ENCODE measurements at regions not wholly inside any gene's neighbourhood (a gene's known extent, or its start where the extent isn't known, plus 50 kb on each side); places are given as distances from the start of the nearest gene placed in this dataset.

- TF ChIP-seq, protein P1, sequence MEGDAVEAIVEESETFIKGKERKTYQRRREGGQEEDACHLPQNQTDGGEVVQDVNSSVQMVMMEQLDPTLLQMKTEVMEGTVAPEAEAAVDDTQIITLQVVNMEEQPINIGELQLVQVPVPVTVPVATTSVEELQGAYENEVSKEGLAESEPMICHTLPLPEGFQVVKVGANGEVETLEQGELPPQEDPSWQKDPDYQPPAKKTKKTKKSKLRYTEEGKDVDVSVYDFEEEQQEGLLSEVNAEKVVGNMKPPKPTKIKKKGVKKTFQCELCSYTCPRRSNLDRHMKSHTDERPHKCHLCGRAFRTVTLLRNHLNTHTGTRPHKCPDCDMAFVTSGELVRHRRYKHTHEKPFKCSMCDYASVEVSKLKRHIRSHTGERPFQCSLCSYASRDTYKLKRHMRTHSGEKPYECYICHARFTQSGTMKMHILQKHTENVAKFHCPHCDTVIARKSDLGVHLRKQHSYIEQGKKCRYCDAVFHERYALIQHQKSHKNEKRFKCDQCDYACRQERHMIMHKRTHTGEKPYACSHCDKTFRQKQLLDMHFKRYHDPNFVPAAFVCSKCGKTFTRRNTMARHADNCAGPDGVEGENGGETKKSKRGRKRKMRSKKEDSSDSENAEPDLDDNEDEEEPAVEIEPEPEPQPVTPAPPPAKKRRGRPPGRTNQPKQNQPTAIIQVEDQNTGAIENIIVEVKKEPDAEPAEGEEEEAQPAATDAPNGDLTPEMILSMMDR (IDR thresholded peaks at IDR 0.05; ENCODE audit: insufficient read depth, low read length, missing control alignments) = no peak
- no peak for DNase-seq (ENCODE audit: low read depth, low spot score)
- ChIA-PET POLR2A (no interaction called here), CTCF (interaction anchor here (0.9 to 6.5 kb wide), 7 partner anchors 16 to 900 kb away, joined by 3 to 99 read pairs (median 4); no protein-coding TSS in a partner anchor)
- H3K4me3 ChIP-seq (ENCODE audit: low read depth, low read length) = no peak overlapping the region
Observed at GRCh38 chr7:17682586-17682985, 257.7 kb downstream of the SNX13 start.

DNA sequence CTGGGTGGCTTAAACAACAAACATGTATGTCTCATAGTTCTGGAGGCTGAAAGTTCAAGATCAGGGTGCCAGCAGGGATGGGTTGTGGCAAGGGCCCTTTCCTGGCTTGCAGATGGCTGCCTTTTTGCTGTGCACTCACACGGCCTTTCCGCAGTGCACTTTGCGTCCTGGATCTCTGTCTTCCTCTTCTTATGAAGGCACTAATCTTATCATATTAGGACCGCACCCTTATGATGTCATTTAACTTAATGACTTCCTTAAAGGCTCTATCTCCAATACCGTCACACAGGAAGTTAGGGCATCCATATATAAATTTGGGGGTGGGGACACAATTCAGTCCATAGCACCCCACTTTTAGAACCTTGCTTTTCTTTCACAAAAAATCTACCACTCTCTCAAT is 255.2 kb downstream of the SNX13 start:
- no peak for DNase-seq (ENCODE audit: low read depth, low spot score)
- no peak overlapping the region for H3K4me3 ChIP-seq (ENCODE audit: low read depth, low read length)
- CTCF ChIA-PET = interaction anchor here (6.5 kb wide), 1 partner anchor 660 kb away, joined by 99 read pairs; no protein-coding TSS in a partner anchor
- POLR2A ChIA-PET = no interaction called here
- TF ChIP-seq, protein P1 (IDR thresholded peaks at IDR 0.05; ENCODE audit: insufficient read depth, low read length, missing control alignments) = no peak

GRCh38 chr7:17687361-17687760 is 252.9 kb downstream of the SNX13 start:
- ChIA-PET POLR2A (no interaction called here), CTCF (interaction anchor here (1.2 kb wide), 1 partner anchor 658 kb away, joined by 5 read pairs; no protein-coding TSS in a partner anchor)
- DNase-seq (ENCODE audit: low read depth, low spot score) = no peak

GRCh38 chr7:17689361-17689902 is 250.9 kb downstream of the SNX13 start:
- ChIA-PET CTCF (interaction anchor here (1.1 to 1.7 kb wide), 3 partner anchors 9 to 81 kb away, joined by 4 to 15 read pairs (median 5); no protein-coding TSS in a partner anchor), POLR2A (interaction anchor here (0.7 kb wide), 1 partner anchor 459 kb away, joined by 3 read pairs; no protein-coding TSS in a partner anchor)

More at GRCh38 chr7:17687361-17687760, 252.9 kb downstream of the SNX13 start:
- no peak overlapping the region for H3K4me3 ChIP-seq (ENCODE audit: low read depth, low read length)
- TF ChIP-seq, protein P1 (IDR thresholded peaks at IDR 0.05; ENCODE audit: insufficient read depth, low read length, missing control alignments) = no peak

GRCh38 chr7:17690030-17690429 is 250.3 kb downstream of the SNX13 start:
- DNase-seq (ENCODE audit: low read depth, low spot score) = peak; percentile 86
- CTCF ChIA-PET = interaction anchor here (1.1 to 1.7 kb wide), 3 partner anchors 9 to 80 kb away, joined by 4 to 15 read pairs (median 5); no protein-coding TSS in a partner anchor
- POLR2A ChIA-PET = interaction anchor here (0.7 kb wide), 1 partner anchor 460 kb away, joined by 3 read pairs; no protein-coding TSS in a partner anchor
- H3K4me3 ChIP-seq (ENCODE audit: low read depth, low read length) = no peak overlapping the region
- TF ChIP-seq, protein P1 (IDR thresholded peaks at IDR 0.05; ENCODE audit: insufficient read depth, low read length, missing control alignments) = no peak

More at GRCh38 chr7:17689361-17689902, 250.9 kb downstream of the SNX13 start:
- TF ChIP-seq, protein P1 (IDR thresholded peaks at IDR 0.05; ENCODE audit: insufficient read depth, low read length, missing control alignments) = no peak
- DNase-seq (ENCODE audit: low read depth, low spot score) = no peak
- no peak overlapping the region for H3K4me3 ChIP-seq (ENCODE audit: low read depth, low read length)

- no peak for DNase-seq (ENCODE audit: low read depth, low spot score)
- ChIA-PET POLR2A (no interaction called here), CTCF (interaction anchor here (1.5 to 2.5 kb wide), 3 partner anchors 10 to 15 kb away, joined by 4 to 9 read pairs (median 5); no protein-coding TSS in a partner anchor)
- TF ChIP-seq, protein P1 (IDR thresholded peaks at IDR 0.05; ENCODE audit: insufficient read depth, low read length, missing control alignments) = no peak
- no peak overlapping the region for H3K4me3 ChIP-seq (ENCODE audit: low read depth, low read length)
Observed at GRCh38 chr7:17696422-17696821, 243.9 kb downstream of the SNX13 start.

Measured in AG04449 (cell line).